ENCODE measurements at regions not wholly inside any gene's neighbourhood (a gene's known extent, or its start where the extent isn't known, plus 50 kb on each side); places are given as distances from the start of the nearest gene placed in this dataset.

- no peak for TF ChIP-seq CTCF (IDR thresholded peaks at IDR 0.05; ENCODE audit: borderline replicate concordance, insufficient read depth, low read depth, low read length)
- no peak overlapping the region for H3K4me3 ChIP-seq (ENCODE audit: low read depth, low read length)
These were observed 137.7 kb downstream of the IRS1 start for GRCh38 chr2:226661789-226662545.

GRCh38 chr2:226660526-226660925 is 139.1 kb downstream of the IRS1 start:
- H3K4me3 ChIP-seq (ENCODE audit: low read depth, low read length) = no peak overlapping the region
- no peak for TF ChIP-seq CTCF (IDR thresholded peaks at IDR 0.05; ENCODE audit: borderline replicate concordance, insufficient read depth, low read depth, low read length)

- H3K4me3 ChIP-seq (ENCODE audit: low read depth, low read length) = no peak overlapping the region
- no peak for TF ChIP-seq CTCF (IDR thresholded peaks at IDR 0.05; ENCODE audit: borderline replicate concordance, insufficient read depth, low read depth, low read length)
These were observed 139.5 kb downstream of the IRS1 start for GRCh38 chr2:226660124-226660523.

- TF ChIP-seq CTCF (IDR thresholded peaks at IDR 0.05; ENCODE audit: borderline replicate concordance, insufficient read depth, low read depth, low read length) = no peak
These were observed 140.2 kb downstream of the IRS1 start for GRCh38 chr2:226659410-226659809.

GRCh38 chr2:226658555-226658954 is 141.1 kb downstream of the IRS1 start:
- TF ChIP-seq CTCF (IDR thresholded peaks at IDR 0.05; ENCODE audit: borderline replicate concordance, insufficient read depth, low read depth, low read length) = no peak

More at GRCh38 chr2:226659410-226659809, 140.2 kb downstream of the IRS1 start:
- H3K4me3 ChIP-seq (ENCODE audit: low read depth, low read length) = no peak overlapping the region

GRCh38 chr2:226657340-226658053 is 142.1 kb downstream of the IRS1 start:
- no peak for TF ChIP-seq CTCF (IDR thresholded peaks at IDR 0.05; ENCODE audit: borderline replicate concordance, insufficient read depth, low read depth, low read length)

More at GRCh38 chr2:226658555-226658954, 141.1 kb downstream of the IRS1 start:
- no peak overlapping the region for H3K4me3 ChIP-seq (ENCODE audit: low read depth, low read length)

GRCh38 chr2:226656367-226656766 is 143.3 kb downstream of the IRS1 start:
- no peak for TF ChIP-seq CTCF (IDR thresholded peaks at IDR 0.05; ENCODE audit: borderline replicate concordance, insufficient read depth, low read depth, low read length)
- H3K4me3 ChIP-seq (ENCODE audit: low read depth, low read length) = no peak overlapping the region

More at GRCh38 chr2:226657340-226658053, 142.1 kb downstream of the IRS1 start:
- no peak overlapping the region for H3K4me3 ChIP-seq (ENCODE audit: low read depth, low read length)

All from GM12875 (cell line).